ENCODE measurements at regions not wholly inside any gene's neighbourhood (a gene's known extent, or its start where the extent isn't known, plus 50 kb on each side); places are given as distances from the start of the nearest gene placed in this dataset.

DNA sequence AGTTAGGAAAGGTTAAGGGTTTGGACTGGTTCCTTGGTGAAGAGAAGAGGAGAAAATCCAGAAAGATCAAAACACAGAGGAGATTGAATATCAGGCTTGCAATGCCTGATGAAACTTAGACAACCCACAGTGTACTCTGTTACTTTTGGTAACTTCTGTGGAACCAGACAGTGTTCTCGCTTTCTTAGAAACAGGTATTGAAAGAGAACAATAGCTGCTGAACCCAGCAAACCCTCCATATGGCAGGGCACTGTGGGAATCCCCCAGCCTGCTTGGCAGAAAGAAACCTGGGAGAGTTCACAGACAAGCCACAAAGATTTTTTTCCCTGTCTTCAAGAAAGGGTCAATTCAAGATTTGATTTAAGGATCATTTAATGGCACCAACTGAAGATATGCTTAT, 342.8 kb downstream of the FOXA2 start:
- Mint-ChIP-seq H3K27me3 (ENCODE audit: low read depth) (peaks cover 19% of the 10 kb centered on the region), H3K4me1 (no peaks in the 10 kb centered on the region), H3K9me3 (no peaks in the 10 kb centered on the region), H3K4me3 (no peak overlapping the region), H3K27ac (ENCODE audit: unreplicated experiment) (no peak overlapping the region), H3K36me3 (ENCODE audit: low read depth) (no peaks in the 10 kb centered on the region)
- no peak for DNase-seq (ENCODE audit: low read depth, low spot score)
- TF ChIP-seq, protein P1, sequence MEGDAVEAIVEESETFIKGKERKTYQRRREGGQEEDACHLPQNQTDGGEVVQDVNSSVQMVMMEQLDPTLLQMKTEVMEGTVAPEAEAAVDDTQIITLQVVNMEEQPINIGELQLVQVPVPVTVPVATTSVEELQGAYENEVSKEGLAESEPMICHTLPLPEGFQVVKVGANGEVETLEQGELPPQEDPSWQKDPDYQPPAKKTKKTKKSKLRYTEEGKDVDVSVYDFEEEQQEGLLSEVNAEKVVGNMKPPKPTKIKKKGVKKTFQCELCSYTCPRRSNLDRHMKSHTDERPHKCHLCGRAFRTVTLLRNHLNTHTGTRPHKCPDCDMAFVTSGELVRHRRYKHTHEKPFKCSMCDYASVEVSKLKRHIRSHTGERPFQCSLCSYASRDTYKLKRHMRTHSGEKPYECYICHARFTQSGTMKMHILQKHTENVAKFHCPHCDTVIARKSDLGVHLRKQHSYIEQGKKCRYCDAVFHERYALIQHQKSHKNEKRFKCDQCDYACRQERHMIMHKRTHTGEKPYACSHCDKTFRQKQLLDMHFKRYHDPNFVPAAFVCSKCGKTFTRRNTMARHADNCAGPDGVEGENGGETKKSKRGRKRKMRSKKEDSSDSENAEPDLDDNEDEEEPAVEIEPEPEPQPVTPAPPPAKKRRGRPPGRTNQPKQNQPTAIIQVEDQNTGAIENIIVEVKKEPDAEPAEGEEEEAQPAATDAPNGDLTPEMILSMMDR (conservative IDR thresholded peaks at IDR 0.05): no peak

DNA sequence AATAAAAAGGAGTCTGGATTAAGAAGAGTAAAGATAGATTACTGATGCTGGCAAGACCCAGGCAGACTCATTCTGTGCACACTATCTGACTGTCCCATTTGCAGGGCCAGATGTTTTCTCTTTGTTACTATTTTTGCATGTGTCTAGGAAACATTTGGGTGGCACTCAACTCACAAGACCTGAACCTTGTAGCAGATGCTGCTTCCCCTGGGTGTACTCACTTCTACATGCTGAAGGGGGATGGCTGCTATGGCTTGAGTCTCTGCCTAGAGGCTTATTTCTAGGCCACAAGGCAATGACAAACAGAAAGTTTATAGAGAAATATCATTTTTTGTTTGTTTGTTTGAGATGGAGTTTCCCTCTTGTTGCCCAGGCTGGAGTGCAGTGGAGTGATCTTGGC, 351.4 kb downstream of the FOXA2 start:
- no peak for DNase-seq (ENCODE audit: low read depth, low spot score)
- no peaks in the 10 kb centered on the region for H3K4me1 Mint-ChIP-seq
- no peaks in the 10 kb centered on the region for H3K9me3 Mint-ChIP-seq

DNA sequence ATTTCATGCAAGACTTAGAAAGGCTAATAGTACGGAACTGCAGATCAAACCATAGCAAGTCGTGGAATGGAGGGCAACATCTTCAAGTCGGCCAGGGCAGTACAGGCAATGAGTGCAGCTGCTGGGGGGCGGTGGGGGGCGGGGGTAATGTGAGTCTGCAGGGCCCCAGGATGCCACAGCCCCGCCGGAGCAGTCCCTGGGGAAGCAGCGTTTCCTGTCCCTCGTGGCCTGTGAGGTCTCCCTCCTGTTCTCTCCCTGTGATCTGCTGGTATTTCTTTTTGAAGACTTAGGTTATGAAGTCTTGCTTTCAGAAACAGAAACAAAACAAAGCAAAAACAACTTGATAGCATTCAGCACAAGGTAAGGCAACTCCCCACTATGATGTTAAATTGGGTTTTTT, 351.9 kb downstream of the FOXA2 start:
- Mint-ChIP-seq H3K9me3 (no peaks in the 10 kb centered on the region), H3K36me3 (ENCODE audit: low read depth) (no peaks in the 10 kb centered on the region), H3K4me1 (no peaks in the 10 kb centered on the region), H3K27ac (ENCODE audit: unreplicated experiment) (no peak overlapping the region), H3K4me3 (no peak overlapping the region), H3K27me3 (ENCODE audit: low read depth) (peaks cover 37% of the 10 kb centered on the region)
- no peak for DNase-seq (ENCODE audit: low read depth, low spot score)
- TF ChIP-seq, protein P1 (conservative IDR thresholded peaks at IDR 0.05): no peak

More for the DNA sequence above, 351.4 kb downstream of the FOXA2 start:
- H3K36me3 Mint-ChIP-seq (ENCODE audit: low read depth): no peaks in the 10 kb centered on the region
- TF ChIP-seq, protein P1 (conservative IDR thresholded peaks at IDR 0.05): no peak
- no peak overlapping the region for H3K27ac Mint-ChIP-seq (ENCODE audit: unreplicated experiment)
- no peak overlapping the region for H3K4me3 Mint-ChIP-seq
- H3K27me3 Mint-ChIP-seq (ENCODE audit: low read depth): peaks cover 35% of the 10 kb centered on the region

DNA sequence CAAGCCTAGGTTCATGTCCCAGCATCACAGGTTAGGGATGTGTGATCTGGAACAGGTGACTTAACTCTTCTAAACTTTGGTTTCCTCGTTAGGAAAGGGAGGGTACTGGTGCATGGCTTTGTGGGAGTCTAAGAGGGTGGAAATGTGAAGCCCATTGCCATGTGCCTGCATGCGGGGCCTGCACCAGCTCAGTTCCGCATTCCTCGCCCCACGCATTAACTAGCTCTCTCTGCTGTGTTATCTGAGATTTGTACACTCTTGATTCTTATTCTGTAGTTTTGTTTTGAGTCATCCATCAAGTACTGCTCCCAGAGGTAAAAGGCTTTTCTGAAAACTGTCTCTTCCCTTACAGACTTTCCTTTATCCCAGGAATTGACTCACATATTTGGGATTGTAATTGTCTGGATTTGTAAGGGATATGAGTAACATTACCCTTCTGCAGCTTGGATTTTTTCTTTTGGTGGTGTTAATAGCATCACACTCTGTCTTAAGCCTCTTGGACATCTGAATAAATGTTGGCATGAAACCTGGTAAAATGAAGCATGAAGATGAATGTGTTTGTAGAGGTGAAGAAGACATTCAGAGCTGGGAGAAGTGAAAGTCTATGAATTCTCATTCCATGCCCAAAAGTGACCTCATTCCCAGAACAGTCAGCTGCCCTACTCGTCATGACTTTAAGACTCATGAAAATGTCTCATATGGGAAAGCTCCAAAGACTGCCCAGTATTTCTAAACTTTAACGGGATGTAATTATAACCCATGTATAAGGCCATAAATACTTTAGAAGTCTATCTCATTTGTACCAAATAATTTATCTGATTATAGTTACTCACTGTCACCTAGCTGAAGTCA, 357.3 kb downstream of the FOXA2 start:
- Mint-ChIP-seq H3K4me1 (no peaks in the 10 kb centered on the region), H3K27me3 (ENCODE audit: low read depth) (peaks cover 20% of the 10 kb centered on the region), H3K9me3 (peaks cover 3% of the 10 kb centered on the region), H3K4me3 (no peak overlapping the region), H3K27ac (ENCODE audit: unreplicated experiment) (no peak overlapping the region), H3K36me3 (ENCODE audit: low read depth) (no peaks in the 10 kb centered on the region)
- DNase-seq (ENCODE audit: low read depth, low spot score): no peak
- TF ChIP-seq, protein P1 (conservative IDR thresholded peaks at IDR 0.05): no peak

DNA sequence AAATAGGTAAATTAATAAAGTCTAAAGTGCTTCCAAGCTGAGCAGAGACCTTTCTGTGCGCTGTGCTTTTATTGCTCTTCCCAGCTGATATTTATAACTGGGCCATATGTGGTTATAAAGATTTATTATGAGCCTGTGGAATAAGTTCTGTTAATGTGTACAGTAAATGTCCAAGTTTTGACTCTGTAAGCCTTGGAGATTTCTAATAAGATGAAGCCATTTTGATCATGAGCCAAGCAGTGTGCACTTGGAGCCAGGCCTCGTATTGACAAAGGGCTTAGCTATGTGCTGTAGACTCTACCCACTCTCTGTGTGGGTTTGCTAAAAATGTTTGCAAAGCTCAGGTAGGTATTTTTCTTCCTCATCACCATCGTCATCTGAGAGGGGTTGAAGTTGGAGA, 361.1 kb downstream of the FOXA2 start:
- no peaks in the 10 kb centered on the region for H3K36me3 Mint-ChIP-seq (ENCODE audit: low read depth)
- H3K27me3 Mint-ChIP-seq (ENCODE audit: low read depth): peaks cover 28% of the 10 kb centered on the region
- no peak for DNase-seq (ENCODE audit: low read depth, low spot score)
- no peak overlapping the region for H3K27ac Mint-ChIP-seq (ENCODE audit: unreplicated experiment)
- H3K9me3 Mint-ChIP-seq: peaks cover 3% of the 10 kb centered on the region
- TF ChIP-seq, protein P1 (conservative IDR thresholded peaks at IDR 0.05): no peak
- H3K4me1 Mint-ChIP-seq: no peaks in the 10 kb centered on the region
- H3K4me3 Mint-ChIP-seq: no peak overlapping the region

Measured in neural crest cell (in vitro differentiated cells).